Left hindlimb (tissue), 1 donor: ENCODE measurements at regions not wholly inside any gene's neighbourhood (a gene's known extent, or its start where the extent isn't known, plus 50 kb on each side); places are given as distances from the start of the nearest gene placed in this dataset.

ENCODE experiments used
- DNase-seq: peaks from one replicate; pipeline ENCODE4 v3.0.0-alpha.2; 2018

DNA sequence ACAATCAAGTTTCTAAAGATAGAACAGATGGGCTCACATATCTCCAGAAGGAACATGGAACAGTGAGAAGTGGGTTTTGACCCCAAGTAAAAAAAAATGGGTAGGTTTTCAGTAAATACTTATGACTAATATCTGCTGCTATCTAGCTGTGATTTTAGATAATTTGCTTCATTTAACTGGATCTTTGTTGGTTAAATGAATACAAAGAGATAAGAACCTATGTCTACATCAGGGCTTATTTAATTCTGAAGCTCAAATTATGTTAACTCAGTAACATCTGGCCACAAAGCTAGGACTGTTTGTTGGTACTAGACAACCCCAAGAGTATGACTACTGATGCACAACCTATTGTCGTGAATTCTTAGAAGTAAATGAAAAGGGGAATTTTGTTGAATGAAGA is 144.4 kb upstream of the SESN3 start:
- DNase-seq = no peak

DNA sequence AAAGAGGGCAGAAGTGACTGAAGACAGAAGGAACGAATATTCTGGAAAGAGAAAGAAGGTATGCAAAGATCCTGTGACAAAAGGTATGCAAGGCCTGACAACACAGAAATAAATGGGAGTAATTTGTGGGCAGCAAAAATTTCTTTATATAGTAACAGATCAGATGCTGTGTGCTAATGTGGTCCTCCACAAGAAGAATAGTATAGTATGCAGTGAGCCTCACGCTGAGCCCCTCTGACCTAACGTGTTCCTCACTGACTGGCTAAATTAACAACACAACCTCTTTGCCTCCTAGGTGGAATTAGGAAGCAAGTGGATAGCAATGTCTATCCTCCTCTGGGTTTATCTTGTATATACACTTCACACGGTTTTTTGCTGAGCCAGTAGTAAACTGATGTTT is 143.1 kb upstream of the SESN3 start:
- DNase-seq = no peak

DNA sequence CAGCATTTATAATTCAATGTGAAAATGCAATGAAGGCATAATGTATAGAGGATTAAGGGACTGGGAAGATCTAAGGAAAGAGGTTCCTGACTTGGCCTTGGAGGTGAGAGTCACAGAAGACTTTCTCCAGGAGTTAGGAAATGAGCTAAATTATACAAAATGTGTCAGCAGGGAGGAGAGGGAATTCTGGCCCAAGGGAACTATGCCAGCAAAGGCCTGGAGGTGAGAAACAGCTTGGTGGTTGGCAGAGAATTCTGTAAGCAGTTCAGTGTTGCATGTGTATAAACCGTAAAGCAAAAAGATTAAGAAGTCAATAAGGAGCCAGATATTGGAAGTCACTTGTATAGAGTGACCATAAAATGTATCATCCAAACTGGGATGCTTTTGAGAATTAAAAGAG is 142.2 kb upstream of the SESN3 start:
- DNase-seq = no peak

GRCh38 chr11:95372097-95372656 is 141.2 kb upstream of the SESN3 start:
- no peak for DNase-seq

DNA sequence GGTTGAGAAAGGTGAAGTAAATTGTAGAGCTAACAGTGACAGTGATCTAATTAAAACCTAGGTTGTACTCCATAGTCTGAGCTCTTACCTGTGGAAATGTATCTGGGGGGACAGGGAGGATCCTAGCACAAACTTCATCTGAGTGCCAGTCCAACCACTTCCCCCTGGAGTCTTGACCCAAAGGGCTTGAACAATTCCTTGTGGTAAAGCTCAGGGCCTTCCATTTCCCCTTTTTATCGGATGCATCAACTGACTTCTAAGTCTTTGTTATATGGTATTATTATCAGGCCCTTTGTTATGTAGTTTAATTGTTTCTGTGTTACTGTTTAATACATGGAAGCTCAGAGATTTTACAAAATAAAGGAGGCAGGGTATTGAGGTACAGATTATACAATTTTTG is 140.2 kb upstream of the SESN3 start:
- no peak for DNase-seq

DNA sequence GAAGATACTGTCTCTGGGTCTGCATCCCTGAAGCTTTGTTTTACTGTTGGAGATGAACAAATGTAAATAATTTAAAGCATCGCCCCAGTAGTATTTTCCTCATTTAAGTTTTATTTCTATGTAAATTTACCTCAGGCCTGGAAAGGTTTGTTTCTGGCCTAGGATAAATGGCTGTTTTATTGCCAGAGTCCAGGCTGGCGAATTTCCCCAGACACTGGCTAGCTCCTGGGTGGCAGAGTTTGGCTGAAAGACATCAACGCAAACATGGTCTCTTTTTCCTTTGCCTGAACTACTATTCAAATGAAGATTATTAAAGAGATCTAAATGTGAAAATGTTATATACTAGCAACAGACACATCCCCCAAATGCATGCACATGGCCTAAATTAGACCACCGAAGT is 136.7 kb upstream of the SESN3 start:
- no peak for DNase-seq

- no peak for DNase-seq
Measured at GRCh38 chr11:95365348-95365747, 134.3 kb upstream of the SESN3 start.

DNA sequence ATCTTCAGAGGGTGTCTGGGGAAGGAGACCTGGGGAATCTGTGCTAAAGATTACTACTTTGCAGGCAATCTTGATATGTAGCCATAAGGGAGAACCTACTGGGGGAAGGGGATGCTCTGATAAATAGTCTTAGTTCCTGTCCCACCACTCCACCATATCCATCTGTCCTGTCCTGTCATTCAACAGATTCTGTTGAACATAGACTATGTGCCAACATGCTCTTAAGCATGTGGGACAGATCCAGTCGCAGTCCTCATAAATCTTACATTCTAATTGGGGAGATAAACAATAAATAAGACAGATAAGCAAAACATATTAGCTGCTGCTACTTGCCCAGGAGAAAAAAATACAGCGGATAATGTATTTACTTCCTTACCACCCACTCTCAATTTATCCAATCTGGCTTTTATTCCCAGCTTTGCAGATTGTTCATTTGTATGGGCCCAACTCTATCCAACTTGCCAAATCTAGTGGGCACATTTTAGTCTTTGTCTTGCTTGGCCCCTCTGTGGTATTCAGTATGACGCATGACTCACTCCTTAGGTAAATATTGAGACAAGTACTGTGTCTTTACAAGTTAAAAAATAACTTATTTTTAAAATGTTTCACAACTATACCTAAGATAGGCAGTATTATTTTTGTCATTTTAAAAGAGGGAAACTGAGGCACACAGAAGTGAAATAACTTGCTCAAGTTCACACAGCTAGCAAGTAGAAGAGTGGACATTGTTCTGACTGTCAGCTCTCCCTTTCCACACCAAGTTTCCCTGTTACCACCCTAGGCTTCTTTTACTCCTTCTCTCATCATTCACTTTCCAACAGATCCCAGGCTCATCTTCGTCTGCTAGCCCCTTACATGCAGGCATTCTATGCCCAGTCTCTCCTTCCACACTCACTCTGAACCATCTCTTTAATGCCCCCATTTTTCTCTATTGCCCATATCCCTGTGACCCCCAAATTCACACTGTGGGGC is 133.6 kb upstream of the SESN3 start:
- DNase-seq = no peak

- no peak for DNase-seq
Measured at GRCh38 chr11:95363708-95364107, 132.7 kb upstream of the SESN3 start.

DNA sequence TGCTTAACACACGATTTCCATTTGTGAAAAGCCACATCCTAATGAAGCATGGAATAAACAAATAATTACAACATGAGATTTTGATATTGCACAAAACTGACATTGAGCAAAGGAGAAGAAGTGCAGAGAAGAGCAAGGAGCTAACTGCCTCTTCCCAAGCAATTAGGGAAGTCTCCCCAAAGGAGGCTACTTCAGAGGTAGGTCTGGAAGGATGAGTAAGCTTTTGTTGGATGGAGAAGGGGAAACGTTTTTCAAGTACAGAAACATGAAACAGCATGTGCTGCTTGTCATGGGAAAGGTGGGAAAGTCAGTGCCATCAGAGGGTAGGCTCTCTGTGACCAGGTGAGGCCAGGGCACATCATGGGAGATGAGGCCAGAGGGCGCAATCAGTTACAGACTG is 132.2 kb upstream of the SESN3 start:
- no peak for DNase-seq

DNA sequence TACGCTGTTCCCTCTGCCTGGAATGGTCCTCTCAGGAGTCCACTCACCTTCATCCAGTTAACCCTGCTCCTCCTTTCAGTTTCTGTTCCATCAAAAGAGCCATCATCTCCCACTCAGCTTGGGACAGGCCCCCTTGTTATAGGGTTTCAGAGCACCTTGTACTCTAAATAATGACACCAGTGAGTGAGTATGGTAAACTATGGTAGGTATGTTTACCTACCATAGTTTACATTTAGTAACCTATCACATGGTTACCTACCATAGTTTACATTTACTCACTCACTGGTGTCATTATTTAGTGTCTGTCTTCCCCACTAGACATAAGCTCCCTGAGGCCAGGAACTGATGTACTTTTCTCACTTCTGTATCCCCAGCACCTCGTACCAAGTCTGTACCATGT is 130.2 kb upstream of the SESN3 start:
- no peak for DNase-seq

GRCh38 chr11:95360377-95361075 is 129.5 kb upstream of the SESN3 start:
- no peak for DNase-seq

DNA sequence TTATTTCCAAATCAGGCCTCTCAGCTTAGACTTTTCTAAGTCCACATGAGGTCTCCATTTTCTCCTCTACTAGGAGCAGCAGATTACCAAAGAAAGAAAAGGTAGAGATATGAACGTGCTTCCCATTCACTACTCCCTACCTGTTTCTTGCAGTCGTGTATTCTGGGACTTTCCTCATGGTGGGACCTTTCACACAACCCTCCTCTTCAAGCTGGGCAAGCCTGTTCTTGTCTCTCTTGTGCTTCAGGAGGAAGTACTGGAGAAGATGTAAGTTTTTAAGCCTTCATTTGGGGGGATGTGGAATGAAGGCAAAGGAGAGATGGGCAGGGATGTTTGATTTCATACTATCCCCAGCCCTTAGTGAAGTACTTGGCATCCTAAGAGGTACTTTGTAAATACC is 128.8 kb upstream of the SESN3 start:
- no peak for DNase-seq

DNA sequence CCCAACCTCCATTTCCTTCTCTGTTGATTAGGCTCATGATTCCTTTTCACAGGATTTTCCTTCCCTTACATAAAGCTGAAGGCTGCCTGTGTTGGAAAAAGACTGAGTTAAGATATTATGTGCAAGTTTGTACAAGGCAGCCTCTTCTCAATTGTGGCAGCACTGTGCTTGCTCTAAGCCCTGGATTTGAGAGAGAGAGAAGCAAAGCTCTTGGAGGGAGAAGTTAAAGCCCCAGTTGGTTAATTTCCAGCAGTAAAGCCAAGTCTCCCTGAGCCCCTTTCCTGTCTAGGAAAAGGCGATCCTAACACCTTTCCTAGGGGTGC is 128.3 kb upstream of the SESN3 start:
- DNase-seq = no peak

DNA sequence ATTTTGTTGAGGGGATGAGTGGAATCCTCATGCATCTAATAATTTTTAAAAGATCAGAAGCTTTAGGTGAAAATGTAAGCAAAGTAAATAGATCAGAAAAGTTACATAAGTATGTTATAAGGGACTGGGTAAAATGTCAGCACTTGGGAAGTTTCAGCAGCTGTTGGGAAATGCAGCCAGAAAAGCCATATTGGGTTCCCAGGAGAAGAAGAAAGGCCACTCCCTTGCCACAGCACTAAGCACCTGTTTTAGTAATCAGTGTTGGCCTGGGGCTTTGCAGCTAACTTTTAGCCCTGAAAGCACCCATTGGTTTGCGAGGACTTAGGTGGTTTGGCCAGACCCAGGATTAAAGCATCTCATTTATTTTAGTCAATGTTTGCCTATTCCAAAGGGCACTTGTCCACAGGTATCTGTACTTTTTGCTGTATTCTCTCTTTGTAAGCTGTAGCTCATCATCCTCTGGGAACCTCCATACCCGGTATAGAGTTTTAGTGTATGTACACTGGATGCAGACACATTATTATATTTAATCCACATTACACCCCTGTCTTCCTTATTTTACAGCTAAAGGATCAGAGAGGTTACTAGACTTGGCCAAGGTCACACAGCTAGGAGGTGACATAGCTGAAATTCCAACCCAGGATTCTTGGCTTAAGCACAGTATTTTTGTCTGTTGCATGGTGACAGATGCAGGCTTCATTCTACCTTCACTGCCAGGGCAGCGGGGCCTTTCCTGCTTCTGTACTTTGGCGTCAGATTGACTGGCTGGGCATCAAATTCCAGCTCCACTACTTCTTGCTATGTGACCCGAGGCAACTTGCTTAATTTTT is 127.7 kb upstream of the SESN3 start:
- peak; percentile 45 for DNase-seq

DNA sequence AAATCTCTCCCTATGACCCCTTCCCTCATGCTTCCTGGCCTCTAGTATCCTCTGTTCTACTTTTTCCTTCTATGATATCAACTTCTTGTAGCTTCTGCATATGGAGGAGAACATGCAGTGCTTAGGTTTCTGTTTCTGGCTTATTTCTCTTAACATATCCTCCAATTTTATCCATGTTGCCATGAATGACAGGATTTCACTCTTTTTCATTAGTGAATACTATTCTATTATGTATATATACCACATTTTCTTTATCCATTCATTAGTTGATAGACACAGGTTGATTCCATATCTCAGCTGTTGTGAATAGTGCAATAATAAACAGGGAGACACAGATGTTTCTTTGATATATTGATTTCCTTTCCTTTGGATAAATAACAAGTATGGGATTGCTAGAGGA is 123.3 kb upstream of the SESN3 start:
- no peak for DNase-seq

DNA sequence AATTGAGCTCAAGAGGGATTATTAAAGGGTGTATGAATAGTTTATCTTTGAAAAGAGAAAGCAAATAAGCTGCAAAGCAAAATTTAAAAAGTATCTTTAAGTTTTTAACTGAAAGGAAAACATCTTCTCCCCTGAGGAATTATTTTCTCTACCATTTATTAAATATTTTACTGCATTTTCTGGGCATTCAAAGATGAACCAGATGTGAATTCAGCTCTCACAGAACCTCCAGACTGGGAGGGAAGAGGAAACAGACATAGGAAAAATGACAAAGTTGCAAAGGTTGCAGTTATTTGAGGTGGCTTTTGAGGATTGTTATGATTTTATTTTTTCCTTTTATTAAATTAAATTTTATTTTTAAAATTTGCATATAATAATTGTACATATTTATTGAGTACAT is 122.7 kb upstream of the SESN3 start:
- no peak for DNase-seq

GRCh38 chr11:95352733-95353346 is 121.8 kb upstream of the SESN3 start:
- no peak for DNase-seq

GRCh38 chr11:95349345-95349942 is 118.4 kb upstream of the SESN3 start:
- no peak for DNase-seq

GRCh38 chr11:95346265-95346664 is 115.3 kb upstream of the SESN3 start:
- DNase-seq = no peak

GRCh38 chr11:95345651-95346050 is 114.6 kb upstream of the SESN3 start:
- no peak for DNase-seq

DNA sequence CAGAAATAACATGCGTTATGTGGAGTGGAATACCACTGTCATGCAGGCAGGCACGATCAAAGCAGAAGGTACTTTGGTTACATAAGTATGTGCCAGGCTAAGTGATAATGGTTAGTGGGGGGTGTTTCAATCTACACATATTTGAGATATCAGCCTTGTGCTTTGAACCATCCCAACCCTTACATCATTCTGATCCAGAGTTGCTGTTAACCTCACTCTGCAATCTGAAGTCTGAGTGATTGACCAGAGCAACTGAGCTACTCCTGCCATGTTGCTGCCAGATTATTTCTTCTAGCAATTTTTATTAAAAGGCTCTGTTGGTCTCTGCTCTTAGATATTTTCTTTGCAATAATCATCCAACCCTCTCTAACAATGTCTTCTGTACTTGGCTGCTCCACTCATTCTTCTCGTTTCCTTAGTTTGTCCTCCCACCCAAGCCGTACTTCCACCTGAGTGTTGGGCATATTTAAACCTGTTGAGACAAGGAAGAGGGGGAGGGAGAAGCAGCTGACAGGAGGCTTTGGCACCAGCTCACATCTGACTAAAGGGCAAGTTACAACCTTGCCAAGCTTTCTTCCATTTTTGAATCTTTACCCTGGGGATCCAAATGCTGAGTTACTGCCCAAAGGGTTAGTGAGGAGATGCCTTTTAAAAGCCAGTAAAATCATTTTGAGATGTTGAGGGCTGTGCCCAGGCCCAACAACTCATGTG is 114.1 kb upstream of the SESN3 start:
- DNase-seq = no peak
